HG02588 (cell line): ENCODE measurements at regions not wholly inside any gene's neighbourhood (a gene's known extent, or its start where the extent isn't known, plus 50 kb on each side); places are given as distances from the start of the nearest gene placed in this dataset.
A peak's percentile ranks its signal among the peaks of the same experiment; 100 is the strongest.
"Not testable (repeated sequence)": the region's sequence is repeated elsewhere in the genome, so short reads cannot be mapped to it uniquely, and the experiment has no call there.

Experiments used
- ATAC-seq: cut with Tn5 transposase; IDR thresholded peaks from one replicate; pipeline ENCODE4 v1.9.1; 2021; ENCODE audit warnings: mild to moderate bottlenecking, moderate library complexity; ENCODE audit not compliant: unreplicated experiment

DNA sequence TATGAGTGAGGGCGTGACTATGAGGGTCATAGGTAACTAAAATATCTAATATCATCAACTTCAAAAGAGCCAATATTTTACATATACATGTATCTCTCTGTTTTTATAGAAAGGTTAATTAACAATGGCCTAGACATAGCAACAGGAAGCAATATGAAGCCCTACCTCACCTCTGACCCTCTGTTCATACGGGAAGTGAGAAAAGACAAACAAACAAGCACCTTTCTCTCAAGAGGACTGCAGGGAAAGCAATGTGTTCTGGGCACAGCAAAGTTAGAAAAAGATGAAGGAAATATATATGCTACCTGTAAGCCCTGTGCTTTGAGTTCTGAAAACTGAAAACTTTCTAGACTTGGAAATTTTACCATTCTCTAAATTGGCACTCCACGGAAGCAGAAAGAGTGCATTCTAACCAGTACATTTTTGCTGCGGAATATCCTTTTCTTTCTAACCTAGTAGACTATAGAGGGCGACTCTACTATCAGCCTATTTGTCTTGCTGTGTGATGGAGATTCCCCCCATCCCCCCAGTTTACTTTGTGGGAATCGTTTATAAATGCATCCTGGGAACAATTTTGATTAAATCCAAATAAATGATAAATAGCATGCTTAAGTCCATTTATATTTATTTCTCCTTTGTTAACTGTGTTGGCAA lies 830.4 kb upstream of the FAT3 start:
- no peak for ATAC-seq

DNA sequence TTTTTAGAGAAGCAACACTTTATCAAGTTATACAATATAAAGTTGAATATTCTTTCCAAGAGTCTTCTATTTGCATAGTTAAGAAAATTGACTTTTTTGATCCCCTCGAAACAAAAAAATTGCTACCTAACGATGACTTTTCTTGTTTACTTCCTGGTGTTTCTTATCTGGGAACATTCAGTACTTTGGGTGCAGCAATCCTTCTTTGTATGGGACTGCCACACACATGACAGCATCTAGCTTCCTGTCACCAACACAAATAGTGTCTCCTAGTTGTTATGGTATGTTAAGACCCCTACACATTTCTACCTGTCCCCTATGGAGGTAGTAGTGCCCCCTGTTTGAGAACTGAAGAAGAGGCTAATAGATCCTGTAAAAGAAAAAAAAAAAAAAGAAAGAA lies 841.7 kb upstream of the FAT3 start:
- no peak for ATAC-seq

DNA sequence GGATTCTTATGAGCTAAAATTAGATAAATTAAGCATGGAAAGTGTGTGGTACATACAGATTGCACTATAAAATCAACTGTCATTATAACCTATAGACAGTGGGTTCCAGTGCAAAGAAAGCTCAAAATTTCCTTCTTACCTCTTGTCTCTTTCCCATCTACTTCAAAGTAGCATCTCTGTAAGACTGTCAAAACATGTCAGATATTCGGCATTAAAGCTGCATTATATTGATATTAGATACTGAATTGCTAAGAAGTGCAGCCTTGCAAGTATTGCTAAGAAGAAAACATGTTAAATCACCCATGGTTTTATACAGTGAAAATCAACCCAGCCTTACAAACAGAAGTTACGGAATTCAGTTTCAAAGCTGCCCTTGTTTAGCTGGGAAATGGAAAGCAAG lies 849.8 kb upstream of the FAT3 start:
- ATAC-seq: no peak

DNA sequence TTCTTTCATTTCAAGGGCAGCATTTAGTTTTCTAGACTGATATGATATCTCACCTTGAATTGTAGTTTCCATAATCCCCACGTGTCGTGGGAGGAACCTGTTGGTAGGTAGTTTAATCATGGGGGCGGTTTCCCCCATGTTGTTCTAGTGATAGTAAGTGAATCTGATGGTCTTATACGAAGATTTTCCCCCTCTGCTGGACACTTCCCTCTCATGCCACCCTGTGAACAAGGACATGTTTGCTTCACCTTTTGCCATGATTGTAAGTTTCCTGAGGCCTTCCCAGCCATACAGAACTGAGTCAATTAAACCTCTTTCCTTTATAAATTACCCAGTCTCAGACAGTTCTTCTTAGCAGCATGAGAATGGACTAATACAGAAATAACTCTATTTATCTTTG lies 851.1 kb upstream of the FAT3 start:
- no peak for ATAC-seq

DNA sequence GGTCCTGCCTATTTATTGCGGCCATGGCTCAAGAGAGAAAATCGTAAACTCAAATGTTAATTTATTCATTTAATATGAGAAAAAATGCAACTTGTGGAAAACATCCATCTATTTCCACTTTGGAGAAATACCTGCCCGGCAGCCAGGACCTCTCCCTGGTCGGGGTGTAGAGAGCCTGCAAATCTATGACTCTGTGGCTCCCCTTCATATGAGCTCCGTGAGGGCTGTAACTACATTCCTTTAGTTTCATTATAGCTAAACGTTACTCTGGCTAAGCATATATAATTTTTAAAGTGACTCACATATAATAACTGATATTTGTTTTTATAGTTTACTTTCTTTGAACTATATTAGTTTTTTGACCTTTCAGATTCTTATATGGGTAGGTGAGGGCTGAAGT lies 857.8 kb upstream of the FAT3 start:
- ATAC-seq: no peak

DNA sequence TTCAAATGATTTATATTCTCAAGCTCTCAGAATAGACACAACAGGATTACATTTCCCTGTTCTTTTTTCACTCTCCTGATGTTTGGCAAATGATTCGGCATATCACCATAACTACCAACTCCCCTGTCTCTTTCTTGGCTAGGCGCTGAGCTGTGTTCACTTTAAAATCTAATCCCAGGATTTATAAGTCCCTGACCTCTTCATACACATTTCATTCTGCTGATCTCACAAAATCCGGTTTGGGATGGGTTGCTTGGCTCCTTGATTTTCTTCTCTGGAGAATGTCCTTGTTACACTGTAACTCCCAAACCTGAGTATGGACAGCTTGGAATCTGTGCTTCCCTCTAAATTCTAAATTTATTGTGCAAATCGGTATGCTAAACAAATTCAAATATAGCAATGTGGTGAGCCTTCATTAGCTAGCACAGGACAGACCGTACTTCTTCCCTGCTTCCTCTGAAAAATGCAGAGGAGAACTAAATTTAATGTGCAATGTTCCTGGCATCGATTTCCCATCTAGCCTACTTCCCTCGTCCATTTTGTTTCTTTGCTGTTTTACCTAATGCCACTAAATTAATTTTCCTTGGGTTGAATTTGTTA lies 858.5 kb upstream of the FAT3 start:
- ATAC-seq: no peak

DNA sequence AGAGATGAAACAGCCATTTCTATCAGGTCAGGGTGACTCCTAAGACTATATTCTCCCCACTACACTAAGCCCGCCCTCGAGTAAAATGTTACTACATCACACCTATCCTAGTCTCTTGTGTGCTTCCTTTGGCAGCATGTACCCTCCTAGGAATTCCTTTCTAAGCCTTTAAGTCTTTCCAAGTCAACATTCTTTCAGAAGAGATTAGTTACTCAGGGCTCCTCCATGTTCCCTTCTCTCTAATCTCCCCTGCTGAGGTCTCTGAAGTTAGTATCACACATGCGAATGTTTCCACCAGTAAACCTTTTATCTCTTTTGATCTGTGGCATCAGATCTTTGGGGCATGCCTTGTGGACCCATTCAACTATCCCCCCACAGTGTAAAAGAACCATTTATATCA lies 873.7 kb upstream of the FAT3 start:
- no peak for ATAC-seq

DNA sequence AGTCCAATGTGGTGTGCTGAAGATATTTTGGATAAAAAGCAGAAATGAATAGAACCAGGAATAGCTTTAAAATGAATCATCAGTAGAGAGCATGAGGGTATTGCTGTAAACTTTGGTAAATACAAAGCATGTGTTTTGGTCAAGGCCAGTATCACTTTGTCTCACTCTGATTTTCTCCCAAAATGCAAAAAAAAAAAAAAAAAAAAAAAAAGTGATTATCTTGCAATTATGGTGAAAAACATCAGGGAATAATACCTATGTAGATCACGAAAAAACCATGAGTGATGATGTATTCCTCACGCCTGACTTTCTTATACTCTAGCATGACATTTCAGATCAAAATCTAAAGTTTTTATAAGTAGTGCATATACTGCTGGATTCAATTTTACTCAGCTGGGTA lies 897.9 kb upstream of the FAT3 start:
- ATAC-seq: no peak

DNA sequence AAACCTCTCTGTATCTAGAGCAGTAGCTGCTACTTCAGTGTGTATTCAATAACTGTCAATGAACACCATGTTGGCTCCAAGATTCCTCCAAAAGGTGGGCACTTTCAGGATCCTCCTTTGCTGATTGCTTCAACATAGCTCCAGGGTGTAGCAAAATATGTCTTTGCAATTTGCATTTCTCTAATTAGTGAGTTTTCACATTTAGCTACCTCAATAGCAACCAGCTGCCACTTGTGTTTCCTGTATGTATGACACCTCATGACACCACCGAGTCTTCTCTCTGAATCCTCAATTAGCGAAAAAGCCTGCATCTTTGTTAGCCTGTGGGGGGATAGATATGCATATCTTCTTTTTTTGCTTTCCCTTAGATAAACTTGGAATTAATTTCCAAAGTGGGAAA lies 898.3 kb upstream of the FAT3 start:
- ATAC-seq: no peak

DNA sequence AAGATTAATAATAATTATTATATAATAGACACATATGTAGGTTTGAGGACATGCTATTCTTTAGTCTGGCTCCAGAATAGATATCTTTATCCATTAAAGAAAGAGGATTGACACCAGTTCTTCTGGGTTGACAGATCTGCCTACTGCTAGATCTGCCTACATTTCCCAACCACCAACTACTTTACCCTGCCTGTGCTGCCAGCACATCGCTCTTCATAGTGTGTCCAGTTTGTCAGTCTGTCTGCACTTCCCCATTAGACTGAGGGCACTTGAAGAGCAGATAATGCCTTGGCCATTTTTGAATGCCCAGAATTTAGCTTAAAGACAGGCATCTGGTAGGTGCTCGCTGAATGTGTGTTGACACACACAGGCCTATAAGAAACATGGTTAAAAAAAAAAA lies 910.1 kb upstream of the FAT3 start:
- no peak for ATAC-seq

DNA sequence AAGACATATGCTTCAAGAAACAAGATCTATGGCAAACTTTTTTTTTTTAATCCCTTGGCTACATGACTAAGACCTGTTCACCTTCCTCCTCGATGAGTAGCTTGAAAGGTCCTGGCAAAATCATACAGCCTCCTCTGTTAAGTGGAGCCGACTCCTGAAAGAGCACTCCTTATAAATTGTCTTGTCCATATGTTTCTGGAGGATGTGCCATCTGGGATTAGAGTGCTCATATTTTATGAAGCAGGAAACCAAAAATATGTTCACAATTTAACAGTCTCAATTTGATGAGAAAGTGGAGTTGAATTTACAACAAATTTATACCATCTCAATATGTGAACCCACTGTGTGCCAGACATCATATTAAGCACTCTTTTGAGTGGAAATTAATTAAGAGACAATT lies 912.1 kb upstream of the FAT3 start:
- no peak for ATAC-seq

DNA sequence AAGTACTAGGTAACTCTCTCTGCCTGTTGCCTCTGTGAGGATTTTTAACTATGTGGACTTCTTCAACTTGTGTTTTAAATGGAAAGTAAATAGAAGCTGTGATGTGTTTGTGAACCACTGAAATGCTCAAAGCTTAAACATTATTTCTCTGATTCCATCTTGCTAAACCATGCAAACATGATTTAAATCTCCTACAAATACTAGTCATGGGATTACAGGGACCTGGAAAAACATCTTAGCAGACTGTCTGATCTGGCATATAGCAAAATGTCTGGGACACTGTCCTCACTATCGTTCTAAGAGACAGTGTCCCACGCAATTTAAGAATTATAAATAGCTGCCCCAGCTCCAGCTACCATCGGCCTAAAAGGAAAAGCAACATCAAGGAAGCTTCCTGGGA lies 914.5 kb upstream of the FAT3 start:
- ATAC-seq: no peak

DNA sequence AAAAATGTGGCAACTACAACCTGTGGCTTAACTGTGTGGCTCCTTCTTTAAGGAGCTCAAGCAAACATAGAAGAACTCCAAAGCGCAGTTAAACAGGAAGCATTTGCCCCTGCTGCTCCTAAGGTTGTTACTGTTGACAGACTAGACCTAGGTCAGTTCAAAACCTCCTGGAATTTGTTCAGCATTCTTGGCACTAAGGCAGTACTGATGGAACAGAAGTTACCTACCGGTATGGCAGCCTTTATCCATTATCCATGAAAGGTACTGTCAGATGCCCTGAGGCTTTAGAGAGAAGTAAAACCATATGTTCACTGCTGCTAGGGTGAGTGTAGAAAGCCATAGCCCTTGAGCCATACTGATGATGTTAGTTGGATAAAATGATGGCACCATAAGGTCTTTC lies 916.5 kb upstream of the FAT3 start:
- ATAC-seq: no peak

DNA sequence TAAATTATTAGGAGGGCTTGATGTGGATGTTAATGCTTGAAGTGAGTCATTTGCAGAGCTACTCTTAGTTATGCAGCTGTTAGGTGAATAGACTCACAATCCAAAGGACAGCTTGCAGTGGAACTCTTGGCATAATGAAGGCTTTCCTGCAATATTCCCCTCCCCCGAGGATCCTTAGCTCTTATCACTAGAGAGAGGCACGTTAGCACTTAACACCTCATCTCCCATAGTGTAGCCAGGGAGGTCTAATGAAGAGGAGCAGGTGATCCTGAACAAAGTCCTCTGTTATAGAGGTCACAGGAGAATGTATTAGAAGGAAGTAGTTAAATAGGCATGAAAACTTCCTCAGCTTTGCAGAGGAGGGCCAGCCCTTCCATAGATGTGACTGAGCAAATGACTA lies 919.2 kb upstream of the FAT3 start:
- no peak for ATAC-seq

DNA sequence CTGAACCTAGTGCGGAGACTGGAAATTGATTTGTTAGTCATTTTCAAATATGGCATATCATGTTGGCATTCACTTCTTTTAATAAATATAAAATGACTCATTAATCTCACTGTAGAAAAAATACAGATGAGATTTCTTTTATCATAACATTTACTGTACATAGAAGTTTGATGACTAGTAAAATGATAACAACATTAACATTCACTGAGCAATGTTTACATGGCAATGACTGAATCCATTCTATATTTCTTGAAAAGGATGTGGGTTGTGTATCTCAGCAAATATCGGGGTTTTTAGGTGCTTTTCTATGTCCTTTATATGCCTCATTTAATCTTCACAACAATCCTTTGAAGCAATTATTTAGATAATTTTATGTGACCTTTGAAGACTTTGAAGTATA lies 920.9 kb upstream of the FAT3 start:
- no peak for ATAC-seq

DNA sequence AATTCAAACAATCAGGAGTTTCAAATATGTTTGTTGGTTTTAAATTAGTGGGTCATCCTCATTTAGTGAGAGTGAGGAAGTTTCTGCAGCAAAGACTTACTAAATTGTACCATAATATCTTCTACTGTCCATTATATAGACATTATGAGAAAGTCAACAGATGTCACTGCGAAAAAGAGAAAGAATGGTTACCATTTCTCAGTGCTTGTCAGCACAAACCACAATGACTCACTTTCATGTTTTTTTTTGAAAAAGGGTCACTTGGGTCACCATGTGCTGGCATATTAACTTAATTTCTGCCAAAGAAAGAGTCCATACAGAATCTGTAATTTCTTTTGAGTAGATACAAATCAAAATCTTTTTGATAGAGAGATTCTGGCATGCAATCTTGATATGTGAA lies 924.6 kb upstream of the FAT3 start:
- no peak for ATAC-seq

DNA sequence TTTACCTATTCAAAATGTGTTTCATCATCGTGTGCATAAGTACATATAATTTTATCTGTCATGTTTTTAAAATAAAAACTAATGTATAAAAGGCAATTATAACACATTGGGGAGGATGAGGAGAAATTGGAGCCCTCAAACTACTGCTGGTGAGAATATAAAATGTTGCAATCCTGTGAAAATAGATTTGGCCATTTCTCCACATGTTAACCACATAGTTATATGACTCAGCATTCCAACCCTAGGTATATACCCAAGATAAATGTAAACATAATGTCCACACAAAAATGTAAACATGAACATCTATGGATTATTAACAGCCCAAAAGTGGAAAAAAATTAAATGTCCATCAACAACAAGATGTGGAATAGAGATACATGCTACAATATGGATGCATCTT lies 928.0 kb upstream of the FAT3 start:
- ATAC-seq: no peak

DNA sequence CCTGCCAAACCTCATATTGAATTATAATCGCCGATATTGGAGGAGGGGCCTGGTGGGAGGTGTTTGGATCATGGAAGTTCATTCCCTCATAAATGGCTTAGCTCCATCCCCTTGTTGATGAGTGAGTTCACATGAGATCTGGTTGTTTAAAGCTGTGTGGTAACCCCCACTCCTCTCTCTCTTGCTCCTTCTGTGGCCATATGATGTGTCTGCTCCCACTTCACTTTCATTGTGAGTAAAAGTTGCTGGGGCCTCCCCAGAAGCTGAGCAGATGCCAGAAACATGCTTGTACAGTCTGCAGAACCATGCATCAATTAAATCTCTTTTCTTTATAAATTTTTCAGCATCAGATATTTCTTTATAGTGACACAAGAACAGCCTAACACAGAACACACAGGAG lies 929.0 kb upstream of the FAT3 start:
- ATAC-seq: peak; percentile 80

DNA sequence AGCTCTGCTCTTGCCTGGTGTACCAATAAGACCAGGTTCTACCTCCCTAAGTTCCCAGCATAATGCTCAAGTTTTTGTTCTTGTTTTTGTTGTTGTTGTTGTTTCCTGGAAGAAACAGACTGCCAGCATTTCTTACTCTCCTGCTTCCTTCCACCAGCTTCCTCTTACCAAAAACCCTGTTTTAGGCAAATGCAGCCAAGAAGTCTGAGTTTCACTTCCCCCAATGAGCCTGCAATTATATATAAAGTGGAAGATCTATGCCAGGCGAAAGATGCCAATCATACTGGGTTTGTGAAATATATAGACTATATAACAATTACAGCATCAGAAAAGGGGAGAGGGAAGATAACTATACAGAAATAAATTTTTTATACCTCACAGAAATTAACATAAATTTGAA lies 931.5 kb upstream of the FAT3 start:
- no peak for ATAC-seq

DNA sequence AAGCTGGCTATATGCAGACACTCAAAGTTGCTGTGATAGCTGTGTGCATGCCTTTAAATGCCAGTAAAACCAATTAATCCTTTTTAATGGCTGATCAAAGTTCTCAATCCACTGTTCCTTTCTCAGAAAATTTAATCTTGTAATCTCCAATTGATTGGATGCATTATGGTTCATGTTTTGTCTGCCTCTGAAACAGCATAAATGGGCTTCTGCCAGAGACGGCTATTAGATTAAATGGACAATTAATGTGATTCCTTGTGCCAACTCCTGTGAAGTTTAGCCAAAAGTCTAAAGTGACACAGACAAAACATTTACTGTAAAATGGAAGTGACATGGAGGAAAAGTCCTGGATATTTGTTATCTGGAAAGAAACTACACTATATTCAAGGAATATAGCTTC lies 952.5 kb upstream of the FAT3 start:
- ATAC-seq: no peak

DNA sequence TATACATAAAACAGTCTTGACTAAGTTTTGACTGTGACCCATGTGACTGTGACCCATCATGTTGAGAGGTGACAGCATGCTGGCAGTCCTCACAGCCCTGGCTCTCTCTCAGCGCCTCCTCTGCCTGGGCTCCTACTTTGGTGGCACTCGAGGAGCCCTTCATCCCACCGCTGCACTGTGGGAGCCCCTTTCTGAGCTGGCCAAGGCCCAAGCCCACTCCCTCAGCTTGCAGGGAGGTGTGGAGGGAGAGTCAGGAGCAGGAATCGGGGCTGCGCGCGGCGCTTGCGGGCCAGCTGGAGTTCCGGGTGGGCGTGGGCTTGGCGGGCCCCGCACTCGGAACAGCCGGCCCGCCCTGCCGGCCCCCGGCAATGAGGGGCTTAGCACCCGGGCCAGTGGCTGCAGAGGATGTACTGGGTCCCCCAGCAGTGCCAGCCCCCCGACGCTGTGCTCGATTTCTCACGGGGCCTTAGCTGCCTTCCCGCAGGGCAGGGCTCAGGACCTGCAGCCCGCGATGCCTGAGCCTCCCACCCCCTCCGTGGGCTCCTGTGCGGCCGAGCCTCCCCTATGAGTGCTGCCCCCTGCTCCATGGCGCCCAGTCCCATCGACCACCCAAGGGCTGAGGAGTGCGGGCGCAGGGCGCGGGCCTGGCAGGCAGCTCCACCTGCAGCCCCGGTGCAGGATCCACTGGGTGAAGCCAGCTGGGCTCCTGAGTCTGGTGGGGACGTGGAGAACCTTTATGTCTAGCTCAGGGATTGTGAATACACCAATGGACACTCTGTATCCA lies 955.9 kb upstream of the FAT3 start:
- ATAC-seq: not testable (repeated sequence)

DNA sequence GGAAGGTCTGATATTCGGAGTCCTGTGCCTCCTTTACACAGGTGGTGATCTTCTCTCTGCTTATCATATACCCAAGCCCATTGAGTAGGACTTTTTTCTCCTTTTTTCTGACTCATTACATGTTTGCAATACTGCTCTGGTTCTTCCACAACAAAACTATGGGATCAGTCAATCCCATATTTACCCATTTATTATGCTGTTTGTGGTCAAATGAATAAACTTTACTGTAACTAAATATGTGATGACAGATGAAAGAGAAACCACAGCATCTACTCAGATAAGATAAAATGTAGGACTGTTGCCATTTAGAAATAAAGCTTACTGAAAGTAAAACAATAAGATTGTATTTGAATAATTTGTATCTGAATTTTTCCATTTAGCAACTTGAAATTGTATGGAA lies 958.7 kb upstream of the FAT3 start:
- ATAC-seq: no peak

DNA sequence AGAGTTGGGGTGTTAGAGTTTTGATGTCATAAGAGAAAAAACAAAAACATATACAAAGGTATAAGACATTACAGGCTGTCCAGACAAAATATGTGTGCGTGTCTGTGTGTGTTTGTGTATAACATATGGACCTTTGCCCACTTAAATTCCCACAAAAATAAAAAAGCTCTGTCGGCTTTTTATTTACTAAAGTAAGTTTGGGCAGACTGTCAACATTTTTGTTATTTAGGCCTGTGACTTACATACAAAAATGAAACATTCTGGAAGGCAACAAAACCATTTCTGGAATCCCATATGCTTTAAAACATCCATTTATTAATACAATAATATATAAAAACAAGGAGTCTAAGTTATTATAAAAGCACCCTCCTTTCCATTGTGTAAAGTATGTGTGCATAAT lies 960.1 kb upstream of the FAT3 start:
- ATAC-seq: no peak
